ENCODE measurements at regions not wholly inside any gene's neighbourhood (a gene's known extent, or its start where the extent isn't known, plus 50 kb on each side); places are given as distances from the start of the nearest gene placed in this dataset.

- TF ChIP-seq CTCF (IDR thresholded peaks at IDR 0.05; ENCODE audit: poor library complexity) = no peak
- no peak for TF ChIP-seq EZH2phosphoT487 (IDR thresholded peaks at IDR 0.05; ENCODE audit: low read depth, severe bottlenecking, unreplicated experiment)
These were observed 71.2 kb upstream of the SHISA3 start for GRCh38 chr4:42326040-42326439.
